ENCODE measurements at regions not wholly inside any gene's neighbourhood (a gene's known extent, or its start where the extent isn't known, plus 50 kb on each side); places are given as distances from the start of the nearest gene placed in this dataset.

DNA sequence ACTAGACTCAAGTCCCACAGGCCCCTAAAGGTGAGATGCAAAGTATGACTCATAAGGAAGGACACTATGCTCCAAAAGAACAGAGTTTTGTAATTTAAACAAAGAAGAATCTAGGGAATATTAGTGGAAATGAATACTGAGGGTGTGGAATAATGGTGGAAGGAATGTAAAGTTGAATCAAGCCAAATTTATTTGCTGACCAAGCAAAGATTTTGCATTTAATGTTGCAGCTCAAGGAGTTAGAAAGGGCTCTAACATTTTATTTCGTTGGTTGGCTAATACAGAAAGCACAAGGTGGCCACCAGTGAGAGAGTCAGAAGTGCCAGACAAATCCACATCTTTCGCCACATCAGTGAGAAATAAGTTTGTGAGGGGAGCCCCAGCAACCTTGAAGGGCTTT, 550.3 kb downstream of the FOXG1 start:
- no peak for TF ChIP-seq CTCF (IDR thresholded peaks at IDR 0.05; ENCODE audit: low read depth, low read length, missing control alignments)
- no peak for DNase-seq (ENCODE audit: low read depth)
- in situ Hi-C loops (cut with HindIII; ENCODE audit: low sequenced_read_pairs): no loop called here
- H3K4me3 ChIP-seq (ENCODE audit: low read depth, low read length): no peak overlapping the region

DNA sequence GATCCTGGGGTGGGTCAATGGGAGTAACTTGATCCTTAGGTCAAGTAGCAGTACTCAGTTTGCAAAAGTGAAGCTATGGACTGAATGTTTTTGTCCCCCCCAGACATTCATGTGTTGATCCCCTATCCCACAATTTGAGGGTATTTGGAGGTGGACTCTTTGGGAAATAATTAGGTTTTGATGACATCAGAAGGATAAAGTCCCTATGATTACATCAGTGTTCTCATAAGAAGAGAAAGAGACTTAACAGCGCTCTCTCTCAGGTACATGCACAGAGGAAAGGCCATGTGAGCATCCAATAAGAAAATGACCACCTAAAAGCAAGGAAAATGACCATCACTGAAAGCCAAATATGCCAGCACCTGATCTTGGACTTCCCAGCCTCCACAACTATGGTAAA, 550.8 kb downstream of the FOXG1 start:
- in situ Hi-C loops (cut with HindIII; ENCODE audit: low sequenced_read_pairs): no loop called here
- no peak overlapping the region for H3K4me3 ChIP-seq (ENCODE audit: low read depth, low read length)
- TF ChIP-seq CTCF (IDR thresholded peaks at IDR 0.05; ENCODE audit: low read depth, low read length, missing control alignments): no peak
- DNase-seq (ENCODE audit: low read depth): no peak

DNA sequence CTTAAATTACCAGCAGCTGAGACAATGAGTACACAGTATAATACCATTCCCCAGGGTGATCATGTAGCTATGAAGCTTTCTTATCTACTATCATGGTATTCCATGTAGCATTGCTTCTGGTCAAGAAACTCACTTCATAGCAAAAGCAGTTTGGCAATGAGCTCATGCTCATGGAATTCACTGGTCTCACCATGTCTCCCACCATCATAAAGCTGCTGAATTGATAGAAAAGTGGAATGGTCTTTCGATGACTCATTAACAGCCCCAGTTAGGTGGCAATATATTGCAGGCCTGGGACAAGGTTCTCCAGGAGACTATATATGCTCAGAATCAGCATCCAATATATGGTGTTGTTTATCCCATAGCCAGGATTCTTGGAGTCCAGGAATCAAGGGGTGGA, 553.7 kb downstream of the FOXG1 start:
- in situ Hi-C loops (cut with HindIII; ENCODE audit: low sequenced_read_pairs): no loop called here
- no peak overlapping the region for H3K4me3 ChIP-seq (ENCODE audit: low read depth, low read length)
- peak; percentile 16 for DNase-seq (ENCODE audit: low read depth)
- TF ChIP-seq CTCF (IDR thresholded peaks at IDR 0.05; ENCODE audit: low read depth, low read length, missing control alignments): no peak

GRCh38 chr14:29321646-29322045, 555.1 kb downstream of the FOXG1 start:
- DNase-seq (ENCODE audit: low read depth): no peak
- in situ Hi-C loops (cut with HindIII; ENCODE audit: low sequenced_read_pairs): no loop called here

GRCh38 chr14:29339494-29340172, 573.0 kb downstream of the FOXG1 start:
- DNase-seq (ENCODE audit: low read depth): no peak
- in situ Hi-C loops (cut with HindIII; ENCODE audit: low sequenced_read_pairs): no loop called here
- H3K4me3 ChIP-seq (ENCODE audit: low read depth, low read length): no peak overlapping the region
- no peak for TF ChIP-seq CTCF (IDR thresholded peaks at IDR 0.05; ENCODE audit: low read depth, low read length, missing control alignments)

More at GRCh38 chr14:29321646-29322045, 555.1 kb downstream of the FOXG1 start:
- TF ChIP-seq CTCF (IDR thresholded peaks at IDR 0.05; ENCODE audit: low read depth, low read length, missing control alignments): no peak
- H3K4me3 ChIP-seq (ENCODE audit: low read depth, low read length): no peak overlapping the region

DNA sequence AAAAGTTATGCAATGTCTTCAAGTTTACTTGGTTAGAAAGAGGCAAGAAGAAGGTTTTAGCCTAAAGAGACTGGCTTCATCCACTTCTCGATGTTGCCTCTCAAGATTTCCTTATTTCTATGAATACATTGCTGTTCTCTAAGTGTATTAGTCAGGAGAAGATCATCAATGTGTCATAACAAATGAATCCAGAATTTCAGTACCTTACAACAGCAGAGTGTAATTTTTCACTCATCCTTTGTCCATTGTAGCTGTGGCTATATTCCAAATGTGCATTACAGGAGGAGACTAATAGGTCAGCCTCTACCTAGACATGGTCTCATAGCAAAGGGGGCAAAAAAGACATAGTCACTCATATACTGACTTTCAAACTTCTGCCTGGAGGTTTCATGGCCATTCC, 579.1 kb downstream of the PRKD1 start:
- DNase-seq (ENCODE audit: low read depth): no peak
- in situ Hi-C loops (cut with HindIII; ENCODE audit: low sequenced_read_pairs): no loop called here
- no peak overlapping the region for H3K4me3 ChIP-seq (ENCODE audit: low read depth, low read length)
- TF ChIP-seq CTCF (IDR thresholded peaks at IDR 0.05; ENCODE audit: low read depth, low read length, missing control alignments): no peak

All from astrocyte of the cerebellum (primary cell).